ENCODE measurements at regions not wholly inside any gene's neighbourhood (a gene's known extent, or its start where the extent isn't known, plus 50 kb on each side); places are given as distances from the start of the nearest gene placed in this dataset.

GRCh38 chr4:186953599-186954260 is 230.1 kb upstream of the FAT1 start:
- H3K27me3 ChIP-seq (ENCODE audit: insufficient read depth, poor library complexity, severe bottlenecking) = no peaks in the 10 kb centered on the region
- no peak overlapping the region for H3K4me3 ChIP-seq (replicated peaks; ENCODE audit: insufficient read depth, low read length)
- no peak for TF ChIP-seq SPI1 (IDR thresholded peaks at IDR 0.05; ENCODE audit: borderline replicate concordance, low read depth)
- TF ChIP-seq POLR2AphosphoS5 (IDR thresholded peaks at IDR 0.05; ENCODE audit: low read depth) = no peak
- TF ChIP-seq REST (IDR thresholded peaks at IDR 0.05; ENCODE audit: insufficient replicate concordance, low read depth) = no peak
- no peak for TF ChIP-seq GABPA (IDR thresholded peaks at IDR 0.05; ENCODE audit: low read depth)
- no peak for TF ChIP-seq CTCF (IDR thresholded peaks at IDR 0.05; ENCODE audit: insufficient read depth, low read length)
- no peak overlapping the region for H3K27ac ChIP-seq (replicated peaks)
- no peak for DNase-seq (ENCODE audit: low read depth in 1 of 2, low spot score in 1 of 2)

GRCh38 chr4:186954509-186954908 is 230.9 kb upstream of the FAT1 start:
- DNase-seq (ENCODE audit: low read depth in 1 of 2, low spot score in 1 of 2) = no peak
- TF ChIP-seq REST (IDR thresholded peaks at IDR 0.05; ENCODE audit: insufficient replicate concordance, low read depth) (no peak), GABPA (IDR thresholded peaks at IDR 0.05; ENCODE audit: low read depth) (no peak), CTCF (IDR thresholded peaks at IDR 0.05; ENCODE audit: insufficient read depth, low read length) (no peak), POLR2AphosphoS5 (IDR thresholded peaks at IDR 0.05; ENCODE audit: low read depth) (no peak), SPI1 (IDR thresholded peaks at IDR 0.05; ENCODE audit: borderline replicate concordance, low read depth) (no peak)
- Histone ChIP-seq H3K27me3 (ENCODE audit: insufficient read depth, poor library complexity, severe bottlenecking) (no peaks in the 10 kb centered on the region), H3K4me3 (replicated peaks; ENCODE audit: insufficient read depth, low read length) (no peak overlapping the region), H3K27ac (replicated peaks) (no peak overlapping the region)

GRCh38 chr4:186954956-186955355 is 231.3 kb upstream of the FAT1 start:
- no peak for DNase-seq (ENCODE audit: low read depth in 1 of 2, low spot score in 1 of 2)
- Histone ChIP-seq H3K27me3 (ENCODE audit: insufficient read depth, poor library complexity, severe bottlenecking) (no peaks in the 10 kb centered on the region), H3K27ac (replicated peaks) (no peak overlapping the region), H3K4me3 (replicated peaks; ENCODE audit: insufficient read depth, low read length) (no peak overlapping the region)
- TF ChIP-seq POLR2AphosphoS5 (IDR thresholded peaks at IDR 0.05; ENCODE audit: low read depth) (no peak), REST (IDR thresholded peaks at IDR 0.05; ENCODE audit: insufficient replicate concordance, low read depth) (no peak), CTCF (IDR thresholded peaks at IDR 0.05; ENCODE audit: insufficient read depth, low read length) (no peak), SPI1 (IDR thresholded peaks at IDR 0.05; ENCODE audit: borderline replicate concordance, low read depth) (no peak)
